ENCODE measurements at regions not wholly inside any gene's neighbourhood (a gene's known extent, or its start where the extent isn't known, plus 50 kb on each side); places are given as distances from the start of the nearest gene placed in this dataset.

DNA sequence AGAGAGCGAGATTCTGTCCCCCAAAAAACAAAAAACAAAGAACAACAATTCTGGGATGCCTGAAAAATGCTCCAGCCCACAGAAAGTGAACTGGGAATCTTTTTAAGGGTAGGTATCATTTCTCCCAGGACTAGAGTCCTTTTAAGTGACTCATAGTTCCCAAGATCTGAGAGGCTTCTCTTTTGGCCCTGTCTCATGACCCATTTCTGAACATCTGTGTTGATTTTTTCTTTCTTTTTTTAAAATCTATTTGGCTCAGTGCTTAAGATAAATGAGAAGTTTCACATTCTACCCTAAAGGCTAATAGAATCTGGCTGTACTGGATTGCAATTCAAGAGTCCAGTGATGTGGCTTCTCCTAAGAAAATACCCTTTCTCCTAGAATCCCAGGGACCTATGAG lies 217.6 kb upstream of the FOXQ1 start:
- Histone ChIP-seq H3K4me1 (ENCODE audit: control insufficient read depth in 1 of 2, insufficient read depth in 2 of 2, low read depth in 1 of 2, low read length in 1 of 2) (no peaks in the 10 kb centered on the region), H3F3A (replicated peaks; ENCODE audit: insufficient read depth) (no peaks in the 10 kb centered on the region), H3K36me3 (replicated peaks in 1 of 2; ENCODE audit: control insufficient read depth in 1 of 2, insufficient read depth in 2 of 2, low read length in 1 of 2) (no peaks in the 10 kb centered on the region), H3K9me3 (no peaks in the 10 kb centered on the region), H3K27me3 (ENCODE audit: insufficient read depth) (no peaks in the 10 kb centered on the region; the same call in 1 of the 2 replicates), H3K4me3 (ENCODE audit: low read depth in 2 of 2, low read length in 1 of 2) (no peak overlapping the region), H3K9ac (no peak overlapping the region), H3K27ac (ENCODE audit: low read depth in 2 of 2, low read length in 1 of 2) (no peak overlapping the region), H3K9me2 (no peaks in the 10 kb centered on the region), H3K4me2 (no peak overlapping the region), H2AFZ (ENCODE audit: low read depth) (no peak overlapping the region), H4K20me1 (ENCODE audit: insufficient read depth) (no peaks in the 10 kb centered on the region), H3K79me2 (ENCODE audit: insufficient read depth) (no peaks in the 10 kb centered on the region)
- 25% methylated on average over 1 of the region's 1 CpG for WGBS (ENCODE audit: low lambda C conversion rate)
- no peak for DNase-seq
- TF ChIP-seq RXRA (IDR thresholded peaks at IDR 0.05; ENCODE audit: borderline replicate concordance, low read depth), result no peak
- no peak for TF ChIP-seq EZH2phosphoT487 (IDR thresholded peaks at IDR 0.05; ENCODE audit: borderline replicate concordance, low read depth)
- ChIA-PET POLR2A (no interaction called here), CTCF (no interaction called here)

DNA sequence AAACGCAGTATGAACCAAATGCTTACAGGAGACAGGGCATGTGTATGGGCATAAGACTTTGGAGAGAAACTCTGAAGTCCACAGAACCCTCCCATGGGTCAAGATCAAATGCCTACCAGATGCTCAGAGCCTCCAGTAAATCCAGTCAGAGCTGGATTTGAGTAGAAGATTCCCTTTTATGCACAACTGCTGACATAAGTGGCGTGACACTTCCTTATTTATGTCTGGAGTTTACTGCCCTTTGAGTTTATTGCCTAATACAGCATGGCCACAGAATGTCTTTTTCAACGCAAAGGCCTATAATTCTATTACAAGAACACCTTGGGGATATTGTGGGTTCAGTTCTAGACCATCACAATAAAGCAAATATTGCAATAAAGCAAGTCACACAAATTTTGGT lies 220.0 kb upstream of the FOXQ1 start:
- no peak overlapping the region for H3K4me2 ChIP-seq
- H3K9me3 ChIP-seq, result no peaks in the 10 kb centered on the region
- H3K36me3 ChIP-seq (replicated peaks in 1 of 2; ENCODE audit: control insufficient read depth in 1 of 2, insufficient read depth in 2 of 2, low read length in 1 of 2), result no peaks in the 10 kb centered on the region
- no peak overlapping the region for H3K27ac ChIP-seq (ENCODE audit: low read depth in 2 of 2, low read length in 1 of 2)
- H3F3A ChIP-seq (replicated peaks; ENCODE audit: insufficient read depth), result no peaks in the 10 kb centered on the region
- H2AFZ ChIP-seq (ENCODE audit: low read depth), result no peak overlapping the region
- no peaks in the 10 kb centered on the region for H4K20me1 ChIP-seq (ENCODE audit: insufficient read depth)
- ChIA-PET POLR2A (no interaction called here), CTCF (no interaction called here)
- H3K9ac ChIP-seq, result no peak overlapping the region
- no peak for DNase-seq
- no peaks in the 10 kb centered on the region for H3K79me2 ChIP-seq (ENCODE audit: insufficient read depth)
- H3K4me3 ChIP-seq (ENCODE audit: low read depth in 2 of 2, low read length in 1 of 2), result no peak overlapping the region
- H3K9me2 ChIP-seq, result no peaks in the 10 kb centered on the region
- H3K4me1 ChIP-seq (ENCODE audit: control insufficient read depth in 1 of 2, insufficient read depth in 2 of 2, low read depth in 1 of 2, low read length in 1 of 2), result no peaks in the 10 kb centered on the region
- peaks cover 3% of the 10 kb centered on the region; the same call in 1 of the 2 replicates for H3K27me3 ChIP-seq (ENCODE audit: insufficient read depth)
- 0% methylated on average over 3 of the region's 3 CpGs for WGBS (ENCODE audit: low lambda C conversion rate)
- TF ChIP-seq JUND (IDR thresholded peaks at IDR 0.05) (no peak), FOXM1 (IDR thresholded peaks at IDR 0.05; ENCODE audit: low read depth) (no peak), RFX5 (IDR thresholded peaks at IDR 0.05; ENCODE audit: low read length) (no peak)
- TF ChIP-seq, protein P1, sequence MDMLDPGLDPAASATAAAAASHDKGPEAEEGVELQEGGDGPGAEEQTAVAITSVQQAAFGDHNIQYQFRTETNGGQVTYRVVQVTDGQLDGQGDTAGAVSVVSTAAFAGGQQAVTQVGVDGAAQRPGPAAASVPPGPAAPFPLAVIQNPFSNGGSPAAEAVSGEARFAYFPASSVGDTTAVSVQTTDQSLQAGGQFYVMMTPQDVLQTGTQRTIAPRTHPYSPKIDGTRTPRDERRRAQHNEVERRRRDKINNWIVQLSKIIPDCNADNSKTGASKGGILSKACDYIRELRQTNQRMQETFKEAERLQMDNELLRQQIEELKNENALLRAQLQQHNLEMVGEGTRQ (IDR thresholded peaks at IDR 0.05; ENCODE audit: borderline replicate concordance, low read depth, low read length), result no peak

DNA sequence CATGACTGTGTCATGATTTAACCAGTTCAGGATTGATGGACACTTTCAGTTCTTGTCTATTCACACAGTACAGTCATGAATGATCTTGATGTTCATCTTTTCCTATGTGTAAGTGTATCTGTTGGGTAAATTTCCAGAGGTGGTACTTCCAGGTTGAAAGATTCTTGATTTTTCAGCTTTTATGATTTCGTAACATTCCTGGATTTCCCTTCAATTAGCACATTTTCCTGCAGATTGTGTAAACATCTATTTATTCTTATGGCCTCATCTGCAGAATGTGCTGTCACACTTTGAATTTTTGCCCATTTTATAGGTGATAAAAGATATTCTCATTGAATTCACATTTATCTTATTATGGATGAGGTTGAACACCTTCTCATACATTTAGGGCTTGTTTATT lies 222.0 kb upstream of the FOXQ1 start:
- ChIA-PET POLR2A (no interaction called here), CTCF (no interaction called here)
- no peaks in the 10 kb centered on the region for H3K9me3 ChIP-seq
- H2AFZ ChIP-seq (ENCODE audit: low read depth), result no peak overlapping the region
- no peaks in the 10 kb centered on the region for H3K79me2 ChIP-seq (ENCODE audit: insufficient read depth)
- no peaks in the 10 kb centered on the region for H4K20me1 ChIP-seq (ENCODE audit: insufficient read depth)
- TF ChIP-seq MXI1 (IDR thresholded peaks at IDR 0.05; ENCODE audit: low read depth, low read length), result no peak
- no peak for TF ChIP-seq NFIC (IDR thresholded peaks at IDR 0.05; ENCODE audit: borderline replicate concordance)
- TF ChIP-seq GABPA (IDR thresholded peaks at IDR 0.05; ENCODE audit: low read depth), result no peak
- no peak for TF ChIP-seq FOXM1 (IDR thresholded peaks at IDR 0.05; ENCODE audit: low read depth)
- no peak for TF ChIP-seq ELF1 (IDR thresholded peaks at IDR 0.05)
- TF ChIP-seq SMC3 (IDR thresholded peaks at IDR 0.05; ENCODE audit: low read depth, low read length), result no peak
- no peak for TF ChIP-seq FOXJ3 (CRISPR knock-in tag; IDR thresholded peaks at IDR 0.05)
- TF ChIP-seq TAF1 (IDR thresholded peaks at IDR 0.05; ENCODE audit: borderline replicate concordance, low read depth, low read length), result no peak
- DNase-seq, result no peak
- no peak overlapping the region for H3K27ac ChIP-seq (ENCODE audit: low read depth in 2 of 2, low read length in 1 of 2)
- H3K4me2 ChIP-seq, result no peak overlapping the region
- no peaks in the 10 kb centered on the region for H3K9me2 ChIP-seq
- H3K9ac ChIP-seq, result no peak overlapping the region
- no peaks in the 10 kb centered on the region for H3F3A ChIP-seq (replicated peaks; ENCODE audit: insufficient read depth)
- peaks cover 17% of the 10 kb centered on the region; the same call in 1 of the 2 replicates for H3K27me3 ChIP-seq (ENCODE audit: insufficient read depth)
- WGBS (ENCODE audit: low lambda C conversion rate), result 11% methylated on average over 1 of the region's 1 CpG
- H3K4me3 ChIP-seq (ENCODE audit: low read depth in 2 of 2, low read length in 1 of 2), result no peak overlapping the region
- H3K36me3 ChIP-seq (replicated peaks in 1 of 2; ENCODE audit: control insufficient read depth in 1 of 2, insufficient read depth in 2 of 2, low read length in 1 of 2), result no peaks in the 10 kb centered on the region
- no peaks in the 10 kb centered on the region for H3K4me1 ChIP-seq (ENCODE audit: control insufficient read depth in 1 of 2, insufficient read depth in 2 of 2, low read depth in 1 of 2, low read length in 1 of 2)

Data from SK-N-SH (cell line).